ENCODE measurements at regions not wholly inside any gene's neighbourhood (a gene's known extent, or its start where the extent isn't known, plus 50 kb on each side); places are given as distances from the start of the nearest gene placed in this dataset.

GRCh38 chr9:8188723-8189407 lies 389.3 kb upstream of the DMAC1 start:
- no peak for DNase-seq (ENCODE audit: low spot score)

GRCh38 chr9:8186560-8186959 lies 387.0 kb upstream of the DMAC1 start:
- no peak for DNase-seq (ENCODE audit: low spot score)

GRCh38 chr9:8183618-8184017 lies 384.0 kb upstream of the DMAC1 start:
- DNase-seq (ENCODE audit: low spot score), result no peak

GRCh38 chr9:8179381-8180053 lies 379.9 kb upstream of the DMAC1 start:
- DNase-seq (ENCODE audit: low spot score), result no peak

- DNase-seq (ENCODE audit: low spot score), result no peak
Measured at GRCh38 chr9:8172000-8172399, 372.4 kb upstream of the DMAC1 start.

GRCh38 chr9:8168916-8169438 lies 369.4 kb upstream of the DMAC1 start:
- no peak for DNase-seq (ENCODE audit: low spot score)

- no peak for DNase-seq (ENCODE audit: low spot score)
Measured at GRCh38 chr9:8160787-8161186, 361.2 kb upstream of the DMAC1 start.

- DNase-seq (ENCODE audit: low spot score), result no peak
Measured at GRCh38 chr9:8158574-8158973, 359.0 kb upstream of the DMAC1 start.

GRCh38 chr9:8157683-8158324 lies 358.2 kb upstream of the DMAC1 start:
- no peak for DNase-seq (ENCODE audit: low spot score)

GRCh38 chr9:8156346-8156745 lies 356.8 kb upstream of the DMAC1 start:
- DNase-seq (ENCODE audit: low spot score), result no peak

- DNase-seq (ENCODE audit: low spot score), result no peak
Measured at GRCh38 chr9:8155706-8156105, 356.1 kb upstream of the DMAC1 start.

- DNase-seq (ENCODE audit: low spot score), result no peak
Measured at GRCh38 chr9:8143677-8144076, 344.1 kb upstream of the DMAC1 start.

- no peak for DNase-seq (ENCODE audit: low spot score)
Measured at GRCh38 chr9:8140557-8140956, 341.0 kb upstream of the DMAC1 start.

- DNase-seq (ENCODE audit: low spot score), result no peak
Measured at GRCh38 chr9:8139756-8140155, 340.2 kb upstream of the DMAC1 start.

- no peak for DNase-seq (ENCODE audit: low spot score)
Measured at GRCh38 chr9:8136477-8136876, 336.9 kb upstream of the DMAC1 start.

- DNase-seq (ENCODE audit: low spot score), result no peak
Measured at GRCh38 chr9:8134635-8135034, 335.1 kb upstream of the DMAC1 start.

- no peak for DNase-seq (ENCODE audit: low spot score)
Measured at GRCh38 chr9:8133606-8134005, 334.0 kb upstream of the DMAC1 start.

GRCh38 chr9:8115570-8115969 lies 316.0 kb upstream of the DMAC1 start:
- DNase-seq (ENCODE audit: low spot score), result no peak

GRCh38 chr9:8114826-8115225 lies 315.2 kb upstream of the DMAC1 start:
- DNase-seq (ENCODE audit: low spot score), result no peak

GRCh38 chr9:8106362-8106761 lies 306.8 kb upstream of the DMAC1 start:
- no peak for DNase-seq (ENCODE audit: low spot score)

GRCh38 chr9:8101607-8102006 lies 302.0 kb upstream of the DMAC1 start:
- DNase-seq (ENCODE audit: low spot score), result no peak

- DNase-seq (ENCODE audit: low spot score), result no peak
Measured at GRCh38 chr9:8096091-8096490, 296.5 kb upstream of the DMAC1 start.

GRCh38 chr9:8095672-8096086 lies 296.1 kb upstream of the DMAC1 start:
- DNase-seq (ENCODE audit: low spot score), result no peak

Data from kidney tubule cell (primary cell).